IPS-NIHi7 (cell line): ENCODE measurements at regions not wholly inside any gene's neighbourhood (a gene's known extent, or its start where the extent isn't known, plus 50 kb on each side); places are given as distances from the start of the nearest gene placed in this dataset.
"Not testable (repeated sequence)": the region's sequence is repeated elsewhere in the genome, so short reads cannot be mapped to it uniquely, and the experiment has no call there.

ENCODE experiments used
- DNase-seq: peaks from one replicate; pipeline ENCODE4 v3.0.0; 2012; ENCODE audit warnings: mixed read lengths; ENCODE audit errors: extremely low spot score

DNA sequence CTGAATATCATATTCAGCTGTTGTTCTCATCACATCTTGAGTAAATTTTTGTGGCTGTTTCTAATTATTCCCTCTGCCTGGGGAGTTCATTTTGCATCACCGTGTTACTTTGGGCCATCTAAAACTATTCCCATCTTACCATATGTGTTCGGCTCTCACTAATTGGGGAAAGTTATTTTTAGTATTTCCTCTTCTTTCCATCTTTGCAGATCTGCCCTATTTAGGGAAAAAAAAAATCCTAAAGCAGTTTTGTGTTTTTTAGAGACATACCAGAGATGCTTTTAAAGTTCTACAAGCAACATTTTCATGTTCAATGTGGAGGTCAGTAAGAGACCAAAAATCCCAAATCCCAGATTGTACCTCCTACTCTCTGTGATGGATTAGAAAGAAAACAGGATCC is 111.3 kb upstream of the NDUFV2 start:
- DNase-seq = no peak

- DNase-seq = not testable (repeated sequence)
Observed at GRCh38 chr18:8992500-8992899, 110.0 kb upstream of the NDUFV2 start.

DNA sequence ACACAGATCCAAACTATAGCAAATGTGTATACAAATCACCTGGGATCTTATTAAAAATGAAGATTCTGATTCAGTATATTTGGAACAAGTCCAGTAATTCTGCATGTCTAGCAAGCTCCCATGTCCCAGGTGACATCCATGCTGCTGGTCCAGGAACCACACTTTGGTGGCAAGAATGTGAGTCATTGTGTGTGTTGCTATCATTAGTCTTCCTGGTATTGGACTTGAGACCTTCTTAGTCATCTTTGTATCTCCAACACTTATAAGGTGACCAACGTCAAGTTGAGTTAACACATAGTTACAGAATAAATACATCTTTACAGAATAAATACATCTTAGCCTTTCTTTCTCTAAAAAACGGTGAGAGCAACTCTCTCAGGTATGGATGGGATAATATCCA is 107.9 kb upstream of the NDUFV2 start:
- no peak for DNase-seq

GRCh38 chr18:8995096-8995495 is 107.4 kb upstream of the NDUFV2 start:
- DNase-seq = no peak

- DNase-seq = no peak
Observed at GRCh38 chr18:8996771-8997432, 105.6 kb upstream of the NDUFV2 start.

DNA sequence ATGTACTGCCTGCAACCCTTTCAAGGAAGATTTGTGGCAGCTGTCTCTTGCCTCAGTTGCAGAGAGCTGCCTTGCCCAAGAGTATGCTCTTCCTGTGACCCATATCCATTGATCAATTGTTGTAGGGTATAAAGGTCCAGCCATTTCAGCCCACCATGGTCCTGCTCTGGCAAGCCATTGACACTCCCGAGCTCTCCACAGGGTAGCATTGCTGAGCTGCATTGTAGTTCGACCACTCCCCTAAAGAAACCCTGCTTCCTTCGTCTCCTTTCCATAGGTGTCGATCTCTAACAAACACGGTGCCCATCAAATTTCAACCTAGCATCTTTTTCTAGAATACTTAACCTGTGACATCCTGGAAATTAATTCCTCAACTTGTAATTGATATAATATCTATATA is 104.9 kb upstream of the NDUFV2 start:
- DNase-seq = peak; percentile 50

- no peak for DNase-seq
Observed at GRCh38 chr18:8998481-8999217, 103.8 kb upstream of the NDUFV2 start.

- DNase-seq = no peak
Observed at GRCh38 chr18:8999872-9000271, 102.6 kb upstream of the NDUFV2 start.

DNA sequence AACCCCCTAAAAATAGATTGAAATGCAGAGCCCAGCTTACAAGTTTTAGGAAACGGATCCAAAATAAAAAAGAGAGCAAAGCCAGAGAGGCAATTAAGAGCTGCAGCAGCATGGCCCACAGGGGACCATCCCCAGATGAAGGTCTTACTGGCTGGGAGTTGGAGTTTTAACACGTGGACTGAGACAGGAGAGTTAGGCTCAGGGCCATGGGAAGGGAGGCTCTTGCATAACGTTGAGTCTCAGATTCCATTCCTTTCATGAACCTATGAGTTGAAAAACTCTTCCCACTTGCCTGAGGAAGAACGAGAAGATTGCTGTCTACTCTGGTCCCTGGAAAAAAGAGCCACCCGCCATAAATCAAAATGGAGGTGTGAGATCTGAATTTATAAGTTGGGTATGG is 101.8 kb upstream of the NDUFV2 start:
- DNase-seq = no peak

DNA sequence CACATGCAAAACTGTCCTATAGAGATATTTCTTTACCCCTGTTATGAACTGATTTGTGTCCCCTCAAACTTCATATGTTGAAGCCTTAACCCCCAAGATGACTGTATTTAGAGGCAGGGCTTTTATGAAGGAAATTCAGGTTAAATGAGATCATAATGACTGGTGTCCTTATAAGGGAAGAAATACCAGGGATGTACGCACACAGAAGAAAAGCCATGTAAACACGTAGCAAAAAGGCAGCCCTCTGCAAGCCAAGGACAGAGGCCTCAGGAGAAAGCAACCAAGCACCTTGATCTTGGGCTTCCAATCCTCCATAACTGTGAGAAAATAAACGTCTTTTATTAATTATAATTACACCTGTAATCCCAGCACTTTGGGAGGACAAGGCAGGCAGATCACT is 101.3 kb upstream of the NDUFV2 start:
- DNase-seq = no peak

DNA sequence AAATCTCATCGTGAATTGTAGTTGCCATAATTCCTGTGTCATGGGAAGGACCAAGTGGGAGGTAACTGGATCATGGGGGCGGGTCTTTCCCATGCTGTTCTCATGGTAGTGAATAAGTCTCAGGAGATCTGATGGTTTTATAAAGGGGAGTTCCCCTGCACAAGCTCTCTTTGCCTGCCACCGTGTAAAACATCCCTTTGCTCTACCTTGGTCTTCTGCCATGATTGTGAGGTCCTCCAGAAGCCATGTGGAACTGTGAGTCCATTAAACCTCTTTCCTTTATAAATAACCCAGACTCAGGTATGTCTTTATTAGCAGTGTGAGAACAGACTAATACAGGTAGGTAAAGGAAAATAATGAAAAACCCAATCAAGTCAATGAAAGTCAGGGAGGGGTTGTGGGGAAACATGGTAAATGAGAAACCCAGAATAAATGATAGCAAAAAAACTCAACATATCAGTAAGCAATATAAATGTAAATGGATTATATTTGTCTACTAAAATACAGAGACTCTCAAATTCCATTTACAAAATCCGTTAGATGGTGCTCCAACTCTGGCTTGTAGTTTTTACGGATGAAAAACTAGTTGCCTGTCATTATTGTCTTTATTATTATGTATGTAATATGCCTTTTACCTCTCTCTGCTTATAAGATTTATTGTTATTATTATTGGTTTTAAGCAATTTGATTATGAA is 98.9 kb upstream of the NDUFV2 start:
- DNase-seq = no peak

- DNase-seq = not testable (repeated sequence)
Observed at GRCh38 chr18:9004308-9004707, 98.2 kb upstream of the NDUFV2 start.

- not testable (repeated sequence) for DNase-seq
Observed at GRCh38 chr18:9007700-9008099, 94.8 kb upstream of the NDUFV2 start.

- no peak for DNase-seq
Observed at GRCh38 chr18:9008200-9008708, 94.2 kb upstream of the NDUFV2 start.

- no peak for DNase-seq
Observed at GRCh38 chr18:9008709-9009635, 93.5 kb upstream of the NDUFV2 start.

- no peak for DNase-seq
Observed at GRCh38 chr18:9009703-9010488, 92.6 kb upstream of the NDUFV2 start.

DNA sequence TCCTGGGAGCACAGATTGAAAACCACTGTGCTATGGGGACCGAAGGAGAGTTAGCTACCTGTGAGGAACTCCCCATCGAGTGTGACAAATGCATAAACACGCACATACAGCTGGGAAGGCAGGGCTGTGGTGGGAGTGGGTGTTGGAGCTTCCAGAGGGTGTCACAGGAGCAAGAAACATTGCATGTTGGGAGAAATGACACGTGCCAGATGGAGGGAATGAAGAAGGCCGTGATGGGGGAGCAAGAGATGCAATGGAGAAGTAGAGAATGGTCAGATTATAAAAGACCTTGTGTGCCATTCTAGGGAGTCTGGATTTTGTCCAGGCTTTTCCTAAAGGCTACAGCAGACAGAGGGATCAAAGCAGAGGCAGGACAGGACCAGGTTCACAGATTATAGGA is 91.1 kb upstream of the NDUFV2 start:
- no peak for DNase-seq

GRCh38 chr18:9013926-9014373 is 88.5 kb upstream of the NDUFV2 start:
- no peak for DNase-seq

- no peak for DNase-seq
Observed at GRCh38 chr18:9015689-9016088, 86.8 kb upstream of the NDUFV2 start.

DNA sequence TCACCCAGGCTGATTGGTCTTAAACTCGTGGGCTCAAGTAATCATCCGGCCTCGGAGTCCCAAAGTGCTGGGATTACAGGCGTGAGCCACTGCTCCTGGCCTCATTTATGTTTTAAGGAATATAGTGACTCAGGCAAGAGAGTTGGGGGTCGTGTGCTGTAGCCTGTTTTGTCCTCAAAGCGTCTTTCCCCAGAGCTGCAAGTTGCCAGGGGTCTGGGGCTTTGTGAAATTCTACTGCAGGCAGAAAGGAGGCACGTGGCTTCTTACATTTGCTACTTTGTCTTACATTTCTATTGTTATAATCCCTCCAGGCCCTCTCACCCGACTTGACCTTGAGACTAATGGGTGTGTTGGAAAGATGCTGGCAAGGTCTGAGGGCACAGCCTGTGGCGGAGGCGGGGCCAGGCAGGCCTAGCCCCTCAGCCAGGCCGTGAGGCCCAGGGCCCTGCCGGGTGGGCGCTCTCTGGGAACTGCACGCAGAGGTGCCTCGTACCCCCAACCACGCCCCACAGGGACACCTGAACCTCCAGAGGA is 85.8 kb upstream of the NDUFV2 start:
- no peak for DNase-seq
